GM21423 (cell line): ENCODE measurements at regions not wholly inside any gene's neighbourhood (a gene's known extent, or its start where the extent isn't known, plus 50 kb on each side); places are given as distances from the start of the nearest gene placed in this dataset.
"Not testable (repeated sequence)": the region's sequence is repeated elsewhere in the genome, so short reads cannot be mapped to it uniquely, and the experiment has no call there.

Experiments
- ATAC-seq: cut with Tn5 transposase; IDR thresholded peaks from one replicate; pipeline ENCODE4 v1.9.1; 2021; ENCODE audit warnings: mild to moderate bottlenecking, moderate library complexity; ENCODE audit not compliant: unreplicated experiment

DNA sequence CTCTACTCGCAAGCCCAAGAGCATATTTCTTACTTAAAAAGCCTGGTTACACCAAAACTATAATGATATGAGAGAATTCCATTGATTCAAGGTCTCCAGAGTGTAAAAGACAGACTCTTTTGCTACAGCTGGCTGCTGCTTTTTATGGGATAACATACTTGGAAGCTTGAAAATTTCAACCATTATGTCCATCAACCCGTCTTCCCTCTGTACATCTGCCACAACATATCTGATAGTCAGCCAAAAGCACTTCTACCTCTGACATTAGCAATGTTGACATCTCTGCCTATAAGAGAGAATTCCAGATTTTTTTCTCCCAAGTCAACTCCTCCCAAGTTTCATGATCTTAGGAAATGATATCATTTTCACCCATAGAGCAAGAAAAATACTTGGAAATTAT, 54.4 kb upstream of the IQCM start:
- no peak for ATAC-seq

DNA sequence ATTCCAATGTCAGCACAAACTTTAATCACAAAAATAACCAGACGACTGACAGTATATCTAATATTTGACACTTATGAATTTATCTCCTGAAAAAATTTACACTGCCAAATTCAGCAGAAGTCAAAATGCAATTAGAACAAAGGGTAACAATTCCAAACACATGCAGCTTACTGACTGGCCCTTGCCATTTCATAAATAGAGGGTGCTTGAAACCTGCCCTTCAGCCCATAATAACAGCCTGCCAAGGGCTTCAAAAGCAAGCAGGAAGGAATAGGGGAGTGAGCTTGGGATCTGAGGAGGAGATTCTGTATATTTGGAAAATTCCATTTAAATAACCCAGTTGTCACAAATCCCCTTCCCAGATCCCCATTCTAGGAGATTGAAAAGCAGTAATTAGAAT, 66.1 kb upstream of the IQCM start:
- no peak for ATAC-seq

DNA sequence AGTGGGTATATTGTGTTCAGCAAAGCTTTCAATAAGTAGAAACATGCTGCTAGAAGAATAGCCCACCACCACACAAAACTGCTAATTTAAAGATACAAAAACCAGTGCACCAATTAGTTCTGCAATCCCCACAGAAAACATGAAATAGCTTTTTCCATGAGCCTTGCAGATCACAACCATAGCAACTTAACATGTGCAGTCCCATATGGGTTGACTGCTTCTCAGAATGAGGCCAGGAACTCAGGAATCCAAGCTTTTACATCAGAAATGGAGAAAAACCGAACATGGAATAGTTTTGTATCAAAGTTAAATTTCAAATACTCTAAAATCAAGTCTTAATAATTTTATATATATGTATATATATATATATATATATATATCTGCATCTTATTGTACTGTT, 66.6 kb upstream of the IQCM start:
- ATAC-seq = no peak

DNA sequence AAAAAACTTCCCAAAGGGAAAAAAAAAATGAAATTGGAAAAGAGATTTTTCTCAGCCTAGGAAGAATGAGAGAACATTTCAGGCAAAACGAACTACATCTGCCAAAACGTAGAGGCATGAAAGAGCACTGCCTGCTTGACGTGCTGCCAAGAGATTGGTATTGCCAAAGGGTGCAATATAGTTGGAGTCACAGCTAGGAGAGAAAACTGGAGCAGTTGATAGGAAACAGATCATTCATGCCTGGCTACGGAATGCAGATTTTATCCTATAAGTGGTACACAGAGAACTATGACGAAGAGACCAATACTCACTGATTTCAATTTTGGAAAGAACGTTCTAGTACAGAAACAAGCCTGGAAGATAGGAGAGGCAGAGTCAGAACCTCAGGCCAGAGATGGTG, 68.4 kb upstream of the IQCM start:
- no peak for ATAC-seq

DNA sequence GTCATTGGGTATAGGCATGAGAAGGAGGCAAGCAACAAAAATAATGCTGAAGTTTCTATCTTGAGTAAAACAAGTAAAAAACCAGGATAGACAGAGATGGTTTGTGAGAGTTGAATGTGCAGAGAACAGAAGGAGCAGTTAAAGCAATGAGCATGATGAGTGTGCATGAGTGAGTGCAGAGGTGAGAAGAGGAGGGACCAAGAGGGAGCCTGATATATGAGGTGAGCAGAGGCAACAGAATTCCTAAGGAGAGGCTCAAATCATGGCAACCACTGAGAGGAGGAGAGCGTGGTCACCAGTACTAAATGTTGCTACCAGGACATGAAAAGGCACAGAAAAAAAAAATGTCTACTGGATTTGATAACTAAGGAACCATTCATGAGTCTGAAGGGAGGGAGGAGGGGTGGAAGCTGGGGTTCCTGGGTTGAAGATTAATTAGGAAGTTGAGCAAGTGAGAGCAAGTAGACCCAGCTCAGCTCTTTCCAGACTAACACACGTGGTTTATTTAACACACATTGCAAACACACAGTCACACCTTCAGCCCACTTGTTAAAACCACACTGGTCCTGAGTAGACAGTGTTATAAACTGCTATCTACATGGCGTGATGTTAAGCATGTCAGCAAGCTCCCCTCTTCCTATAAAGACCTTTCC, 69.0 kb upstream of the IQCM start:
- no peak for ATAC-seq

DNA sequence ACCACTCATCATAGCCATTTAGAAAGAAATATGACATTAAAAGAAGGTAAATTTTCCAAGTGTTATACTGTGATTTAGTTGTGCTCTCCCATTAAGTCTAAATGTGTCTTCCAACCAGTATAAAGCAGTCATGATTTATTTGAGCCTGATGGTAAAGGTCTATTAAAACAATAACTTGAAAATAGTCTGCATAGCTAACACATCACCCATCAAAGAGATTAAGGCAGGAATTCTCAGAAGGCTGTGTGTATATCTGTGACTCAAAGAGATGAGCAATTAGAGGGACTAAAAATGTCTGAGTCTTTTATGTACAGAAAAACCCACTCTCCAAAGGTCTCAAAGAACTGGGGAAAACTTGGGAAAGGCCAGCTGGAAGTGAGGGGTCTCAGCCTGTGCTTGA, 70.3 kb upstream of the IQCM start:
- ATAC-seq = no peak

DNA sequence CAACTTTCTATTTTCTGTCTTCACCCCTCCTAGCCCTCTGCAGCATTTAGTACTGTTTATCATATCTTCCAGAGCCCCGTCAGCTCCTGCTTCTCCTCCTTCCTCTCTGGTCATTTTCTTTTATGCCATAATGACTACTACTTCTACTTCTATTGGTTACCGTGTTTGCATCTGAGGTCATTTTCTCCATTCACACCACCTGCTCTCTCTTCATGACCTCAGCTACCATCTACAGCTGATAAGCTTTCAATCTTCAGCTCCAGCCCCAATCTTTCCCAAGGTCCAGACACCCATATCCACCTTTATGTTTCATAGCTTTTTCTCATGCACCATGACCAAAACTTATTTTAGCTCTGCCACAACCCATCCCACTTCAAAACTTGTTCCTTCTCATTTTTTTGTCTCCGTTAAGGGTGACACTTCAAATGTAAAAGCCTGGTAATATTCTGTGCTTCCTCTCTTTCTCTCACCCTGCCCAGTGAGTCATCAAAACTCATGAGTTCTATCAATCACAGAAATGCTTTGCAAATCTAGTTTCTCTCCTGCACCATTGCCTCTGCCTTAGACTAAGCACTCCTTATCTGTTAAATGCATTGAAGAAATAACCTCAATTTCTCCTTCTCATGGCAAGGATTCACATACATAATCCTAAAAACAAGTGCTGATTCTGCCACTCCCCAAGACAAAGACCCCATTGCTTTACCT, 71.3 kb upstream of the IQCM start:
- no peak for ATAC-seq

DNA sequence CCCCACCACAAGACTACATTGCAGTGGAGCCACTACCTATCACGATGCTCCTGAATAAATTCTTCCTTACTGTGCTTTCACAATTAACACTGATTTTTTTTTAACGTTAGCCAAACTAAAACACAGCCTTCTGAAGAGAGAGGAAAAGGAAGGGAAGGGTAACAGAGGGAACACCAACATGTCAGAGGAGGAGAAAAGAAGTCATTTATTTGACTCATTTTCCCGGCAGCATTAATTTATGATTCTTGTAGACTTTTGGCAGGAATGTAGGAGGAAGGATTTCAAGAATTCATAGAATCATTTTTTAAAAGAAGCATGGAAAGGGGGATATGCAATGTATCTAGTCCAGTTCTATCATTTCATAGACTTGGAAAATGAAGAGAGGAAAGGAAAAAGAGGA, 74.3 kb upstream of the IQCM start:
- no peak for ATAC-seq

DNA sequence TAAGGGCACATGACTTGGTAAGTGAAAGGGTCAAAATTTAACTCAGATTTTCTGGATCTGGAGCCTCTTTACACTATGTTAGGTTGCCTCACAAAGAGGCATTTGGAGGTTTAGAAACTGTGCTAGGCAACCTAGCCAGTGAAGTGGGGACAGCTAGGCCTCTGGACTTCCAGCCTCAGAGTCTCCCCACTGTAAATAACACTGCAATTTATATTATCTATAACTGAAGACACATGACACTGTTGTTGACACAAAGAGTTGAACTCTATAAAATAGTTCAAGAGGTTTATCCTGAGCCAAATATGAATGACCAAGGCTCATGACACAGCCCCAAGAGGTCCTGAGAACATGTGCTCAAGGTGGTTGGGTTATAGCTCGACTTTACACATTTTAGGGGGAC, 74.9 kb upstream of the IQCM start:
- ATAC-seq = no peak

DNA sequence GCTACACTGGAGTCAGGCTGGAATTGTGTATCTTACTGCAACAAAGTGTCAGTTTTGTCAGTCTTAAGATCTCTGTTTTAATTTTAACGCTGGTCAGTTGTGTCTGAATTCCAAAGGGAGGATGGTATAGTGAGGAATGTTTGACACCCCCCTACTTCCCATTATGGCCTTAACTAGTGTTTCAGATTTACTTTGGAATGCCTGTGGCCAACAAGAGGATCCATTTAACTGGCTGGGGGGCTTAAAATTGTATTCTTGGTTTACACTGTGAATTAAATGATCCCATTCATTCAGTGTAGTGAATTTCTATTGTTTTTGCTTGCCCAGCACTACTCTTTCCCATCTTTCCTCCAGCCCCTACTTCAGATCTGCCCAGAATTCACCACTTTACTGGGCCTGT, 75.8 kb upstream of the IQCM start:
- no peak for ATAC-seq

DNA sequence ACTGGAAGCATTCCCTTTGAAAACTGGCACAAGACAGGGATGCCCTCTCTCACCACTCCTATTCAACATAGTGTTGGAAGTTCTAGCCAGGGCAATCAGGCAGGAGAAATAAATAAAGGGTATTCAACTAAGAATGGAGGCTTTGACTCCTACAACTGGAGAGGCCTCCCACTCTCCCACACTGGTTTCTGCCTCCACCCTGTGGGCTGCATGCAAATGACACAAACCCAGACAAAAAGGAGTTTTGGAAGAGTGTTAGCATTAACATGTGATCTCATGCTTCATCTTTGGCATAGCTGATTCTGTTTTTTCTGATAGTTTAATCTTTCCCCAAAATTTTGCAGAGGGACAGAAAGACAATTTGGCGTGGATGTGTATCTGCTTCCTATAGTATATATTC, 80.8 kb upstream of the IQCM start:
- ATAC-seq = no peak

DNA sequence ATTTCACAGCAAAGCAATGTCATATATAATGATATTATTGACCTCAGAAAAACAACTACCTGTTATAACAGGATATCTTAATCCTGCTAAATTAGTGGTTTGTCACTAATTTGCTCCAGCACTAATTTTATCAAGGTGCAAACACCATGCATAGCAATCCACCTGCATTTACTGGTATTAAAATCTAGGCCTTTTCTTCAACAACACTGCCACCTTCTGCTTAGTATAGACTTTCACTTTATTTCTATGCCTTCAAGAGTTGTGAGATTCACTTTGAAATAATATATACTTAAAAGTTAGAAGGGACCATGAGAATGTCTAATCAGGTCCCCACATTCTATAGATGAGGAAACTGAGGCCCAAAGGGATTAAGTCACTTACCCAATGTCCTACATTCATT, 82.1 kb upstream of the IQCM start:
- no peak for ATAC-seq

DNA sequence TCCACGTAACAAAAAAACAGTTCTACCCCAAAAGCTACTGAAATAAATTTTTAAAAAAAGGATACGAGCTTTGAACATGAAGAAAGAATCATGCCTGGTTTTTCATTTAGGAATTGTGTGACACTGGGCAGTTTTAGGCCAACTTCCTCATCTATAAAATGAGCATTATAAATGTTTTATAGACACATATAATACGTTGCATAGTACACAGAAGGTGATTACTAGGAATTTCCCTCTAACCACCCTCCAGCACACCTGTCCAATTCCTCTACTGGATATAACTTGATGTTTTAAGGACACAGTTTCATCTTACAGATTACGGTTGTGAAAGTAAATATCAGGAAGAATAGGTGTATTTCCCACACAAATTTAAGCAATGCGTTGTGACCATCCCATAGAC, 85.5 kb upstream of the IQCM start:
- ATAC-seq = no peak

DNA sequence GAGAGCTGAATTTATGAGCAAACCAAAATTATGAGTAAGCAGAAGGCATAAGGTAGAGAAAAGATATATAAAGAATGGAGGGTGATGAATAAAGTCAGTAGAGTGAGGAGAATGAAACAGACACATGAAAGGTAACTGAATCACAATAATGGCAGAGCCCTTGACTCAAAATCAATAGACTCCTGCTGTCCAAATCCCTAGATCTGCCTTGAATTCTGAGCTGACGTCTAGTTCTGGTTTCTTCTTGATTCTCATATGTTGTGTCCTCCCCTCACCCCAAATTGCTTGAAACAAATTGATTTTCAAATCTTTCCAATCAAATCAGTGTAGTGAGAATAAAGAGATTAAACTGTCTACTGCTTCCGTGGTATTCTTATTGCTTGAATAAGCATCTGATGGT, 86.6 kb upstream of the IQCM start:
- no peak for ATAC-seq

DNA sequence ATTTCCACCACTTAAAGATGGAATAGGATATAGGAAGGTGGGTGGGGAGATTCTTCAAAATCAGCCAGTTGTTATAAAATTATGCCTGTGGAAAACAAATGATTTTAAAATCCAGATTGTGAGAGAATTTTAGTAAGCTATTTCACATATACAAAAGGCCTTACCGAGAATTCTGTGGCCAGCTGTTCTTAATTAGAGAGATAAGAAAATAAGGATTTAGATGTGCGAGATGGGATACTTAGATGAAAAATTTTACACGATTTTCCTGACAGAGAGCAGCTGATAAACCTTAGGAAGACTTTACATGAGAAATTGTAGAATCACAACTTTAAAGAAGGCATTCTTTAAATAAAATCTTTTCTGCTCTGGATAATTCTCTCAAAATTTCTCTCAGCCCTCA, 94.5 kb upstream of the IQCM start:
- no peak for ATAC-seq

DNA sequence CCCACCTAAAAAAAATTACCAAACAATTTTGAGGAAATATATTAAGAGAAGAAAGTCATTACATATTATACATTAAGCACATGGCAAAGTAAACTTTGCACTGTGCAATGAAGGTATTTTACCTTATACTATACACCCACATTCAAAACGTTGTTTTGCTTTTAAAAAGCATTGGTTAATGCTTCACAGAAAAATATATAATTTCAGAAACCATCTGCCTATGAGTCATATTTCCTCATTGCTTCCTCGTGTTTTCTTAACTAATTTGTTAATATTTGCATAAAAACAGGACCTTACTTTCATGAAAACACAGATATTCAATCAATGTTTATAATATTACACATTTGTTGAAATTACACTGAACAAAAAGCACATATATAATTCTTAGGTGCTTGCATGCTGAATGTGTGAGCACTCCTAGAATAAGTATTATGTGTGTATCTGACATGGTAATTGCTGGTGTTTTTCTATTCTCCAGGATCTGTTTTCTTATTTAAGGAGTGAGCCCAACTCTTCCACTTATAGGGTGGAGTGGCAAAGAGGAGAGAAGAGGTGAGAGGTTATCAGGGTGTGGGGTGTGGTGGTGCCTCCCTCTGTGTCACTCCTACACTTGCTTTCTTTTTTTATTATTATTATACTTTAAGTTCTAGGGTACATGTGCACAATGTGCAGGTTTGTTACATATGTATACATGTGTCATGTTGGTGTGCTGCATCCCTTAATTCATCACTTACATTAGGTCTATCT, 95.1 kb upstream of the IQCM start:
- ATAC-seq = no peak

DNA sequence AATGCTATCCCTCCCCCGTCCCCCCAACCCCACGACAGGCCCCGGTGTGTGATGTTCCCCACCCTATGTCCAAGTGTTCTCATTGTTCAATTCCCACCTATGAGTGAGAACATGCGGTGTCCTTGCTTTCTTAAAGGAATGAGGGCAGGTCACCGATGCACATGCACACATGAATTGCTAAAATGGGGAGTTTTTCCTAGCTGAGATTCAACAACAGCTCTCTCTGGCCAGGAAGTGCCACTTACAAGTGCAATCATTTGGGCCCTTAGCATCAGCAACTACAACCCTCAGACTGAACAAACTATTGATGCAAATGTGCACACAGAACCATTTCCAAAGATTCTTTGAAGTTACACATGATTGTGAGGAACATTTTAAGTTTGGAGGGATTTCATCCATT, 95.7 kb upstream of the IQCM start:
- no peak for ATAC-seq

DNA sequence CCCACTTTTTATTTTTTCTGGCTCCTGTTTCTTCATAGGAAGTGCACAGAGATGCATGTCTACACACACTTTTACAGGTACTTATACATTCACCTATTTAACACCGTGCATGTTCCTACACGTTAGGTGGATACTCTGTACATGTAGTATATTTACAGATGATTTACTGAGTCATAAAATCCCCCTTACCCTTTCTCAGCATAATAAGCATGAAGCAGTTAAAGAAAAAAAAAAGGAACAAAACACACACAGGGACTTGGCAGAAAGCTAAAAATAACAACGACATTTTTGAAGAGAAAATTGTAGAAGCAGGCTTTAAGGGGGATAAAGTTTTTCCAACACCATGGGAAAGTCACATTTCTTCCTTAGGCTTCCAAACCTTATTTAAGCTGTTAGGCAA, 96.4 kb upstream of the IQCM start:
- ATAC-seq = no peak

DNA sequence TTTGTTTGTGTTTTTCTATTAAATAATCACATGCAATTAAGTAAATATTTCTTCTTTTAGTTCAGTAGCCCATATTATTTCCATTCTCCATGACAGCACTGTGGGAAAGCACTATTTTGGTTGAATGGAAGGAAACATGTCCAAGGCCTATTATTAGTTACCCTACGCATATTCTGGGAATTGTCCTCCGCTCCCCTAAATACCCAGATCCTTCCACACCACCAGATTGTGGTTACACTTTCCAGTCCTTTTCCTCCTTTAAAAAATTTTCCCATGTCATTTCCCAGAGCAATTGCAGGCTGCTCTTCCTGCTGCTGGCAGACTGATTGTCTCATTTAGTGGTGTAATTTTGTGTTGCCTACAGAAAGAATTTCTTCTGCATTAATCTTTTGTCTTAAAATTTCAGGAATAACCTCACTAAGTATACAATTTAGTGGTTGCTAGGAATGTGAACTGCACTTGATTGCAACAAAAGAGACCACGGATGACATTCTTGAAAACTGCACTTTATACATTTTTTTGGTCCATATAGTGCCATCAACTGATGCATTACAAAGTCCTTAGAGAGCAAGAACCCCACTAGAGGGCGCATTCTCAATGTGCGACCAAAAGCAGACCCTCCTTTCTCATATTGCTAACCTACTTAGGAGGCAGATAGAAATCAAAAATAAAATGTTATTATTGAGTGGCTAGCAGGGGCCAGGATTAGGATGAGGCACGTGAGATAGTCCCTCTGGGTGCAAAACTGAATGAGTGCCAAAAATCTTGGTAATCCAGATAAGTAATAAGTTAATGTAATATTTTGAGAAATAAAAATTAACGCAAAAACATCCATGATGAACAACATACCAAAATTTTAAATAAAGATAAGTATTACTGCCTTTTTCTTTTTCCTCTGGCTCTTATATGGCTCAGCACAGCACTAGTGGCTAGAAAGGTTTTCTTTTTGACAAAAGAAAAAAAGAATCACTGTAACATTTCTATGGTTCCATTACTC, 98.8 kb upstream of the IQCM start:
- ATAC-seq = peak; percentile 77

DNA sequence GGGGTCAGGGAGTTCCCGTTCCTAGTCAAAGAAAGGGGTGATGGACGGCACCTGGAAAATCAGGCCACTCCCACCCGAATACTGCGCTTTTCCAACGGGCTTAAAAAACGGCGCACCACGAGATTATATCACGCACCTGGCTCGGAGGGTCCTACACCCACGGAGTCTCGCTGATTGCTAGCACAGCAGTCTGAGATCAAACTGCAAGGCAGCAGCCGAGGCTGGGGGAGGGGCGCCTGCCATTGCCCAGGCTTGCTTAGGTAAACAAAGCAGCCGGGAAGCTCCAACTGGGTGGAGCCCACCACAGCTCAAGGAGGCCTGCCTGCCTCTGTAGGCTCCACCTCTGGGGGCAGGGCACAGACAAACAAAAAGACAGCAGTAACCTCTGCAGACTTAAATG, 100.1 kb upstream of the IQCM start:
- ATAC-seq = not testable (repeated sequence)

DNA sequence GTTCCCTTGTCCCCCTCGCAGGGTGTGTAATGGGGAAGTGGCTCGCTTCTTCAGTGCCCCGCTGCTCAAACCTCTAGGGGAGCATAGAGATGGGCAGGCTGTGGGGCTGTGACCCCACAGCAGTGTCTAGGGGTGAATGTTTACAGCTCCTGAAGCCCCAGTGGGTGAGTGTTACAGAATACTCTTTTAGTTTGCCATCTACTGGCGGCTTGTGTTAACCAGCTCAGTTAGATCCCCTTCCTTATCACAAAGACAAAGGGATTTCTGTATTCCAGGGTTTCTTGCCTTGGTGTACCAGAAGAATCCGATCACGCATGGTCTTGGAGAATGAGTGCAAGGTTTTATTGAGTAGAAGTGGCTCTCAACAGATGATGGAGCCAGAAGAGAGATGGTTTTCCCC, 108.1 kb upstream of the IQCM start:
- ATAC-seq = no peak
